NCI-H526 treated with DMSO at 0.1 percent for 48 hours (cell line): ENCODE measurements at regions not wholly inside any gene's neighbourhood (a gene's known extent, or its start where the extent isn't known, plus 50 kb on each side); places are given as distances from the start of the nearest gene placed in this dataset.

Source experiments
- DNase-seq: peaks from one replicate; lab custom pipeline; 2025; lab: John Stamatoyannopoulos, UW

- DNase-seq, result no peak
Measured at GRCh38 chr1:80909172-80909784, 891.5 kb upstream of the ADGRL2 start.

GRCh38 chr1:80896781-80897356 lies 903.9 kb upstream of the ADGRL2 start:
- DNase-seq, result no peak

DNA sequence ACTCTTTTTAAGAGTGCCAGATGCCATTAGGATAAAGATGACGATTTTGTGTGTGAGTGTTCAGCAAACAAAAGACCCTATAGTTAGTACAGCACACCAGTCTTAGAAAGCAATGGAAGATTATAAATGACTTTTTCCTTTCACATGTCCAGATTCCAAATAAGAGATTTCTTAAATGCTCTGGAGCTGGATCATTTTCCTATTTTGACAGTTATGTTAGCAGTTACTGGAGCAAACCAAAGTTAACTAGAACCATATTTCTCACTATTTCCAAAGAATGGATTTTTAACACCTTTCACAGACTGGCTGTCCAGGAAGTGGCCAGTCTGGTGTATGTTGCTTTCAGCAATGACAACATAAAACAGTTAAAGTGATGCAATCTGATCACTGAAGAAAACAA lies 905.8 kb upstream of the ADGRL2 start:
- no peak for DNase-seq

- no peak for DNase-seq
Measured at GRCh38 chr1:80893115-80893514, 907.6 kb upstream of the ADGRL2 start.

- DNase-seq, result no peak
Measured at GRCh38 chr1:80892539-80892938, 908.2 kb upstream of the ADGRL2 start.

DNA sequence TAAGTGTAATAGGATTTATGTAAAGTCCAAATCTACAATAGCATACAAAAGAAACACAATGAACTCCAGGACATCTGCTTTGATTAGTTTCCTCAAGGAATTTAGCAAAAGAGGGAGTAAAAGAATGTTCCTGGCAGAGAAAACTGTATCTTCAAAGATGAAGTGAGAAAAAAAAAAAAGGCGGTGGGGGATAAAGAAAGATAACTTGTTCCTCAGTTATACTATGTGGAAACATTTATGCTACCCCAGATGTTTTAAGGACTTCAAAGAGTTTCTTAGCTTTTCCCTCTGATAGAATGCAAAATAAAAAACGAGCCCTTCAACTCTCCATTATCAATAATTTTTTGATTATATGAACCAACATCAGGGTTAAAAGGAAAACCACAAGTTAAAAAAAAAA lies 908.9 kb upstream of the ADGRL2 start:
- no peak for DNase-seq

DNA sequence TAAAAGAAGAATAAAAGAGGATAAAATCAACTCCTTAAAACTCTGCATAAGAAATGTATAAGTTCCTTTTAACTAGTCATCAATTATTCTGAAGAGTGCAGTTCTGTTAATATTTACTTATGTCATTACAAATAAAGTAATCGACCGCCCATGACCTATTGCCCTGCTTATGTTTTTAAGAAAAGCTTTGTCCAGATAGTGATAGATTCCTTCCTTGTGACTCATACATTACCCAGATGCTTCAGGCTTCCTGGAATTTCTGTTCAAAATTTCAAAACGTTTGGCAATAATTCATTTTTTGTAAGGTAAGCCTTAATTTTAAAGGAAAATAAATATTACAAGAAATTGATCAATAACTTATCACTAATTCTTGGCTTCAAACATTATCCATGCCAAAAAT lies 918.2 kb upstream of the ADGRL2 start:
- DNase-seq, result no peak

DNA sequence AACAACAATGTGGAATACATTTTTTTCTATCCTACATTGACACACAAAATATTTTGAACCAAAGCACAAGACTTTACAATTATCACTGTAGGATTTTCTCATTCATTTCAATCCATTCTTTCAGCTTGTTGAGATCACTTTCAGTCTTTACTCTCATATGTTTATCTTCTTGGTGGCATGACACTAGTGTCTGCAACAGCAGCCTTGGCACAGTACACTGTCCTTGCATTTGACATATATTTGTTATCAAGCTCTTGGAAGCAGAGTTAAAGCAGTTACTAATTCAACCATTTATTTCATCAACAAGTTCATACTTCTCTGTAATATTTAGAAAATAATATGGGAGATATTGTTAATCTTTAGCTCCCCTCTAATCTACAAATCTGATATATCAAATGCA lies 922.4 kb upstream of the ADGRL2 start:
- DNase-seq, result no peak

GRCh38 chr1:80876035-80876434 lies 924.7 kb upstream of the ADGRL2 start:
- DNase-seq, result no peak

GRCh38 chr1:80869299-80869698 lies 931.4 kb upstream of the ADGRL2 start:
- DNase-seq, result no peak

- DNase-seq, result no peak
Measured at GRCh38 chr1:80847904-80848303, 952.8 kb upstream of the ADGRL2 start.

GRCh38 chr1:80846966-80847365 lies 953.8 kb upstream of the ADGRL2 start:
- no peak for DNase-seq

- DNase-seq, result no peak
Measured at GRCh38 chr1:80842796-80843195, 957.9 kb upstream of the ADGRL2 start.

DNA sequence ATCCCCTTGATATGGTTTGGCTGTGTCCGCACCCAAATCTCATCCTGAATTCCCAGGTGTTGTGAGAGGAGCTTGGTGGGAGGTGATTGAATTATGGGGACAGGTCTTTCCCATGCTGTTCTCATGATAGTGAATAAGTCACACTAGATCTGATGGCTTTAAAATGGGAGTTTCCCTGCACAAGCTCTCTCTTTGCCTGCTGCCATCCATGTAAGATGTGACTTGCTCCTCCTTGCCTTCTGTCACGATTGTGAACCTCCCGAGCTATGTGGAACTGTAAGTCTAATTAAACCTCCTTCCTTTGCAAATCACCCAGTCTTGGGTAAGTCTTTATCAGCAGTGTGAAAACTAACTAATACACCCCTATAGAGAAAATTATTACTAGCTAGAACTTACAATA lies 959.5 kb upstream of the ADGRL2 start:
- DNase-seq, result no peak

- DNase-seq, result no peak
Measured at GRCh38 chr1:80837066-80837465, 963.7 kb upstream of the ADGRL2 start.

- DNase-seq, result no peak
Measured at GRCh38 chr1:80836505-80836904, 964.2 kb upstream of the ADGRL2 start.

GRCh38 chr1:80827666-80828065 lies 973.1 kb upstream of the ADGRL2 start:
- no peak for DNase-seq

- DNase-seq, result no peak
Measured at GRCh38 chr1:80825067-80825466, 975.7 kb upstream of the ADGRL2 start.

- no peak for DNase-seq
Measured at GRCh38 chr1:80818211-80818610, 982.5 kb upstream of the ADGRL2 start.

DNA sequence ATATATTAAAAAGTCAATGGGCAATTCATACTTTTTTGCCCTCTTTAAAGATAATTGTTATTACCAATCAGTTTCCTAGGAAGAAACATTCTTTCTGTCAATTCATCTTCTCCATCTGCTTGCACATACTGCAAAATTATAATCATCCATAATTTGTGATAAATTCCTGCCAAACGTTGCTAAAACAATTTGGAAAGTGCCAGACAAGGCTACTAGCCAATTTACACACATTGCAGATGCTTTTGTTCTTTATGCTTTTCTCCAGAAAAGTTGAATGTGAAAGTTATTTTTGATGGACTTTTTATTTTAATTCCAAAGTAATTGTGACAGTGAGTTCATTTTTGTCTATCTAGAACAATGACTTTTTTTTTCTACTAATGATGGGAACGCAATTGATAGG lies 992.8 kb upstream of the ADGRL2 start:
- no peak for DNase-seq

GRCh38 chr1:80806431-80806830 lies 994.3 kb upstream of the ADGRL2 start:
- no peak for DNase-seq

GRCh38 chr1:80801695-80802094 lies 999.0 kb upstream of the ADGRL2 start:
- no peak for DNase-seq

DNA sequence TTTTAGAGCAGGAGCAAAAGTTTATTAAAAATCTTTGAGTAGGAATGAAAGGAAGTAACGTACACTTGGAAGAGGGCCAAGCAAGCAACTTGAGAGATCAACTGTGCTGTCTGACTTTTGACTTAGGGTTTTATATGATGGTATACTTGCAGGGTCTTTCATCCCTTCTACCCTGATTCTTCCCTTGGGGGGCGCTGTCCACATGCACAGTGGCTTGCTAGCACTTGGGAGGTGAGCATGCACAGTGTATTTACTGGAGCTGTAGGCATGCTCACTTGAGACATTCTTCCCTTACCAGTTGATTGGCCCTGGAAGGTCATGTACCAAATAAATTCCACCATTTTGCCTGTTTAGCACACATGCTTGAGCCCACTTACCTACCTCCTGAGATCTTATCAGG lies 1001.3 kb upstream of the ADGRL2 start:
- DNase-seq, result no peak

GRCh38 chr1:80779275-80779674 lies 1021.5 kb upstream of the ADGRL2 start:
- DNase-seq, result no peak
